ENCODE measurements at regions not wholly inside any gene's neighbourhood (a gene's known extent, or its start where the extent isn't known, plus 50 kb on each side); places are given as distances from the start of the nearest gene placed in this dataset.
"Not testable (repeated sequence)": the region's sequence is repeated elsewhere in the genome, so short reads cannot be mapped to it uniquely, and the experiment has no call there.

DNA sequence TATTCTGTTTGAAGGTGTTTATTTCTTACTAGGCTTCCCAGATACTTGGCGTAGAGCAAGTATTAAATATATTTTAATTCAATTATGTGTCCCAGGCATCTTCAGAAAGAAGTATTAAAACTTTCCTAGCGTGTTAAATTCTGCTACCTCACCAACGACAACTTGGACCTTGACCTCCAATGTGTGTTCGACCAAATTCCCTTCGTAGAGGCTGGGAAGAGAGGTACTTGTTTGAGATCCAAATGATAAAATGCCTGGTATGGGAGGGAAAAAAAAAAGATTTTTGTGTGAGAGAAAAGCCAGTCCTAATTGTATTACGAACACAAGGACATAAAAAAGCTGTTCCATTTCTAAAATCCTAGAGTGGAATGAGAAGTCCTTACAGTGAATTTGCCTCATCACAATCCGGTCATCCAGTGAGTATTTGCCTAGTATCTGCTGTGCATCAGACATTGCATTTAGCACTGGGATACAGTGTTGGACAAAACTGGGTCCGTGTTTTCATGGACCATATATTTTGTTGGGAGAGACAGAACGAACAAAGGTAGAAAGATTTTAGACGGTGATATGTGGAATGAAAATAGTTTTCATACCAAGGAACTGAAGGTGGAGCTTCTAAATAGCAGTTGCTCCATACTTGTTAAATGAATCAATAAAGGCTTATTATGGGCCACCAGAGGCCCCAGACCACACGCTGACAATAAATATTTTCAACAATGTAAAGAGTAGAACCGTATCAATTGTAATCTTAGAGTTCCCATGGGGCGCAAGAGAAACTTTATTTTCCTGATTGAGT is 103.1 kb downstream of the KIF4B start:
- DNase-seq (ENCODE audit: low read depth), result no peak

DNA sequence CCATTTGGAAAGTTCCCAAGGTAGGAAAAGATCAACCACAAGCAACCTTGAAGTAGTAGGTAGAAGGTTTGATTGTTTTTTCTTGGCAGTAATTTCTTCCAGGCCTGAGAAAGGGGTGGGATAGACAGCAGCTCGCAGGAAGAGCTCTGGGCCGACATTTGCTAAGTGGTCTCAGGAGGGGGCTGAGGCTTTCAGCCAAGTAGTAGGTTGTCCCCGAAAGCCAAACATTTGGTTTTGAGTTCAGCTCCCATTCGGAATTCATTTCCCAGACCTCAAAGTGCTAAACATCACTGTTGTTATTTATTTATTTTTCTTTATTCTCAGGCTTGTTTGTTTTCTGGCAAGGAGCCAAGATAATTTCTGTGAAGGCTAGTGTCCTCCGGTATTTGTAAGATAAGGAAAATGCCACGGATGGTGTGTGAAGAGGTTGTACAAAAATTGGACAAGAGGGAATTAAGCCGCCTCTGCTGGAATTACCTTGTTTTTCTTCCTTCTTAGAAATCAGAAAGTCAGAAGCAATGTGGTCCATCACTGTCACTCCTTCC is 112.1 kb downstream of the KIF4B start:
- DNase-seq (ENCODE audit: low read depth), result no peak

DNA sequence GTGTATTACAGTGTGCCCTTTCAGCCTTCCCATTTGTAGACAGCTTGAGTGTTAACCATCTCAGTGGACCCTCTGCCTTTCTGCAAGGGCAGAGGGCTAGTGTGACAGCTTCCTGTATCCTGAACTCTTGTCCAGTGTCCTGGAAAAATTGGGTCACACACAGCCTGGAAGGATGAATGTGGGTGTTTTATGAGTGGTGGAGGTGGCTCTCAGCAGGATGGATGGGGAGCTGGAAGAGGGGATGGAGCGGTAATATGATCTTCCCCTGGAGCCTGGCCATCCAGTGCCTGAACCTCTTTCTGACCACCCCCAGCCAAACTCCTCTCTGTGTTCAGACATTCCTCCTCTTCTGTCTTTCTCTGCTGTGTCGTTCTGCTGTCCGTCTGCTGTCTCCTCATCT is 113.0 kb downstream of the KIF4B start:
- DNase-seq (ENCODE audit: low read depth), result no peak

DNA sequence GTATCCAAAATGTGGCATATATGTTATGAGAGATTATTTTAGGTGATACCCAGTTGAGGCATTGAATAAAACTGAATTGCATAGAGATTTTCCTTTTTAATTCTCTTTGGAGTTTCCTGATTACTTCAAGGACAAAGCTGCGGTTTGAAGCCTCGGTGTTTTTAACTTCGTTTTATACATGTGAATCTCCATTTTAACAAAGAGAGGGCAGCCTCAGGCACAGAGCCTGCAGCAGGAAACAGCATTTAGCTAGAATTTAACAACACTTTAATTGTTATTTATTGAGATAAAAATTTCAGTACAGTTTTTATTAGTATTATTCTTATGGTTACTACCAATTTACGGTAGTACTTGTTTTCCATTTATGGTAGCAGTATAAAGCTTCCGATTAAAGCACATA is 114.0 kb downstream of the KIF4B start:
- no peak for DNase-seq (ENCODE audit: low read depth)

DNA sequence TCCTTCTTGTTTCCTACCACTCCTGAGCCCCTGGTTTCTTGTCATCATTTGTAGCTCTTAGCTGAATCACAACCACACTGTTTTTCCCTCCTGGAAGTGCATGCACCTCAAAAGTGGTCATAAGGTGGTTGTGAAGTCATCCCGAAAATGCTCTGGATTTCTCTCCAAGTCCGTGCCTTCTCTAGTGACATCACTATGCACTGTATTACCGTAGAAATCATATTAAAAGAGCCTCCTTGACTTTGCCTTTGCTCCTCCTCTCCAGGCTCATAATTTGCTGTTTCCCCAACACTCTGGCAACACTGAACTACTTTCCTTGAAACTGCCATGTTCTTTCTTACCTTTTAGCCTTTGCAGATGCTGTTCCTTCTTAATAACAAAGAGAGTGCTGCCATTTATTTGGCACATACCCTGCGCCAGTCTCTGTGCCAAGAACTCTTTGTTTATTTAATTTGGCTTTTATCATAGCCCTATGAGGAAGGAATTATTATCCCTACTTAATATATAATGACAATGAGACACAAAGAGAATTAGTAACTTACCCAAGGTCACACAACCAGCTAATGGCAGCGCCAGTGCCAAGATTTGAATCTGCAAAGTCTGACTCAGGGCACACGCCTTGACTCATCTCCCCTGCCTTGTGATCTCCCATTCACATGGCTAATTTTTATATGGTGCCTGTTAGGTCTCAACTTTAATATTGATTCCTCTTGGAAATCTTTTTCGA is 115.4 kb downstream of the KIF4B start:
- DNase-seq (ENCODE audit: low read depth), result no peak

DNA sequence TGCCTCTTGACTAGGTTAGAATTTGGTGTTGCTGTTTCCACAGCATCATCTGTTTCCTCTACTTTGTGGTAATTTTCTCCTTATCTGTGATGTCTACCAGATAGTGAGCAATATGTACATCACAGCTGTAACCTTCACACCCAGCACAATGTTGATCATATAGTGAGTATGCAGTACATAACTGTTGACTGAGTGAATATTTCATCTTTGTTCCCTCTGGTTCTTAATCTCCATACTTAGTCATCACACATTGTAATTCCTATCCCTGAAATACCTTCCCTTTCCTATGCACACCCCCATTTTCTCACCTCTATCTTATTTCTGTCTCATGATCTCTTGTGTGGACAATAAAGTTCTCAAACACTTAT is 115.9 kb downstream of the KIF4B start:
- DNase-seq (ENCODE audit: low read depth), result no peak

DNA sequence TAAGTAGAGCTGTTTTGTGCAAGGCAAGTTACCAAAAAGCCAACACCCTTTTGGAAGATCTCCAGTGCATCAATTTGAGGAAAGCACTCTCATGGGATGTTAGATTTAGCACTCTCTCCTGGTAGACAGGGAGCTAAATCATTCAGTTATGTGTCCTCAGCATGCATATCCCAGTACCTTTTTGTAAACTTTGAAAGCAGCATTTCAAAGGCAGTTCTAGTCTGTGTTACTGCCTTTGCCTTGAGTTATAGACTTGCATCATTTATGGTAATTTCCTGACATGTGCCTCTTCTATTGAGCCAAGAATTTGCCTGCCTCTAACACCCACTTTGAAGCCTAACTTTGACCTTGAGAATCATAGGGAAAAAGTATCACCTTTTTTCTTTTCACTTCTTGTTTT is 120.6 kb downstream of the KIF4B start:
- DNase-seq (ENCODE audit: low read depth), result no peak

DNA sequence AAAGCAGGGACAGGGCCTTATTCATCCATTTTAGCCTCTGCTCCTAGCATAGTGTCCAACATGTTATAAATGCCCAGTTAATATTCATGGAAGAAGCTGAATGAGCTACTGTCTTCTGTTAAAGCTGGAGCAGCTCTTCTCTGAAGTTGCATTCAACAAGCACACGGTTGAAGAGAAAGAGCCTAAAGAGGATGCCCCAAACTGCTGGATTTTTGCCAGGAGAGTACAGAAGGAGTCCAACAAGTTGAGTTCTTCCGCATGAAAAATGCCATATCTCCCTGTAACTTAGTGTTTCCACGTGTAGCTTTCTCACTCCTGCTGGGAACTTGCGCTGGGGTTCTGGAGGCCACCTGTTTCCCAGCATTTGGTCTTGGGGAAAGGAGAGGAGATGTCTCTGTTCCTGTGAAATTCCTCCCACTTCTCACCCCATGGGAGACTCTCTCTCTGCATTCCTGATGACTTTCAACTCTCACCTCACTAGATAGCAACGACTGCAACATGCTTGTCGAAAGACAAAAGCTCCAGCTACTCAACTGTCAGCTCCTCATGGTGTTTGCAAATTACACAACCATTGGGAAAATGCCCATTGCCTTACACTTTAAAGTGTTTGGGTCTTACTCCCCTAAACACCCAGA is 122.8 kb downstream of the KIF4B start:
- no peak for DNase-seq (ENCODE audit: low read depth)

DNA sequence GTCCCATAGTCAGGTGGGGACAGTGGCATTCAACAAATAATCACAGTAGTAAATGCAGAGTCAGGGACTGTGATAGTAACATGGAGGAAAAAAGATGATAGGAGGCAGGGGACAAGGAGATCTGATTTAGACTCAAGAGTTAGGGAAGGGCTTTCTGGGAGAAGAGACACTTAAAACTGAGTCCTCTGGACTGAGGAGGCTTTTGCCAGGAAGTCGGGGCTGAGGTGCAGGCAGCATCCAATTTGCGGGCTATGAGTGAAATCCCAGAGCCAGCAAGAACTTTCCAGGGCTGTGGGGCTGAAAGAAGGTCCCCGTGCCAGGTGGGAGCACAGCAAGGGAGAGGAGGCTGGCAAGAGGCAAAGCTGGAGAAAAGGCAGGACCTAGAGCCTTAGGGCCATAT is 124.1 kb downstream of the KIF4B start:
- DNase-seq (ENCODE audit: low read depth), result no peak

DNA sequence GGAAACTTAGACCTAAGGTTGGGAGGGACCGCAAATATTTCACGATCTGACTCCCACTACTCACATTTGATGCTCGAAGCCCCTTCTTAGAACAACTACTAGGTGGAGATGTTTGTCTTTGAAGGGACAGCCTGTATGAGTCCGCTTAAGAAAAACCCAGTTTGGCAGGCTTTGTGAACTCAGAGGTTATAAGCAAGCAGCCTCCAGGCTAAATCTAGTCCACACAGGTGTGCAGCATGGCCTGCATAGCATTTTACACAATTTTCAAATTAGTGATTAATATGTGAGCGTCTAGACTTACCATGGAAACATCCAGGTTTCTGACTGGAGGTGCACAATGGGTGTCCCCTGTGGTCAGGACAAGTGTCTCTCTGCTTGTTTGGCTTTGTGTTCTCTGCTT is 127.1 kb downstream of the KIF4B start:
- no peak for DNase-seq (ENCODE audit: low read depth)

DNA sequence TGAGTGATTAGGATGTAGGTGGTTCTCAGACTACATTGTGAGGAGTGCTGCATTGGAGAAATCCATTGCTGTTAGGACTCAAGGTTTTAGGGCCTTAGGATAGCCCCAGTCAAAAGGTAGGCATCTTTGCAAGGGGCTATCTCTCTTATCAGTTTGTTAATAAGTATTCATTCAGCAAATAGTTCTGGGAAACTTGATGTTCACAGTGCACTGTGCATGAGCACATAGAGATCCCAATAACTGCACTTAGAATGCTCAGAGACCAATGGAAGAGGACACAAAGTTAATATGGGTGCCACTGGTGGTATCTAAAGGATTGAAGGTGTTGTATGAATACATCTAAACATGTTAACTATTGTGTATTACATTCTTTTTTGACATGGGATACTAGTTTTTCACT is 131.4 kb downstream of the KIF4B start:
- no peak for DNase-seq (ENCODE audit: low read depth)

DNA sequence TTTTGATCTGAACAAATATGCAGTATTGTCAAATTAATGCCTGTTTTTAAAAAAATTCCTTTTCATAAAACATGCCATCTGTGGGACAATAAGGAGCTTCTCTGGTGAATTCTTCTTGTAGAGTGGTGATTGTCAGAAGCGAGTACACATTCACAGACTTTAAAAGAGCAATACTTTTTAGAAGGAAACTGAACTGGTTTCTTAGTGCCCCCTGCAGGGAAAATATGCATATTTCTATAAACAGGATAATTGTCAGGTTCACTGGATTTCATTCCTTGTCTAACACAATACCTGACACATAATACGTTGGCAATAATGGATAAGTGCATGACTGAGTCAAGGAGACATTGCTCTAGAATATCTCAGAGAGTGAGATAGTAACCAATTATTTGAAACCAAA is 133.7 kb downstream of the KIF4B start:
- DNase-seq (ENCODE audit: low read depth), result no peak

DNA sequence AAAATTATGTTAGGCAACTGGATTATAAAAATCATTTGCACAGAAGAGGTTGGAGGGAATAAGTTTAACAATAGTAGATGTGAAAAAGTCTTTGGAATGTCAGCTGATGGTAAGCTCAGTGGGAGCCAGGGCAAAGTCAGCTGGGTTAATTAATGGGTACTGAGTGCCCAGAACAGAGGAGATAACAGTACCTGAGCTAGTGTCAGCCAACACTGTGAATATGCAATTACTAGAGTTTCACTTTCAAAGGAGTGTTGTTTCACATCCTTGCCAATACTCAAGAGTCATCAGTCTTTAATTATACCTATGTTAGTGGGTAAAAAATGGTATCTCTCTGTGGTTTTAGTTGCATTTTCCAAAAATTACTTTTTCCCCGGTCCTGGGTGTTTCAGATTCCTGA is 135.1 kb downstream of the KIF4B start:
- no peak for DNase-seq (ENCODE audit: low read depth)

DNA sequence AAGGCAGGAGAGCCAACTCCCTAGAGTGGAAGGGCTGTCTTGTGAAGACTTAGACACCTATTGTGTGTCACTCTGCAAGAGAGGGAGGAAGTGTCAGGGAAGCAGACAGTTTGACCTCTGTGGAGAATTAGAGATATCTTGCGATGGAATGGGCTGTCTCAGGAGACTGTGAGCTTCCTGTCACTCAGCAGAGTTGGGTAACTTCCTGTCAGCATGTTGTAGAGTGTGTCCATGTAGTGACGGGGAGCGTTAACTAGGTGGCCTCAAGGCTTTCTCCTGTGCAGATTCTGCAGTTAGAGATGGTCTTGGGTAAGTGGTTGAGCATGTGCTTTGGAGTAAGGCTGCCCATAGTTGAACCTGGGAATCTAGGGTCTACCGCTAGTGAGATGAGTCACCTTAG is 136.5 kb downstream of the KIF4B start:
- no peak for DNase-seq (ENCODE audit: low read depth)

DNA sequence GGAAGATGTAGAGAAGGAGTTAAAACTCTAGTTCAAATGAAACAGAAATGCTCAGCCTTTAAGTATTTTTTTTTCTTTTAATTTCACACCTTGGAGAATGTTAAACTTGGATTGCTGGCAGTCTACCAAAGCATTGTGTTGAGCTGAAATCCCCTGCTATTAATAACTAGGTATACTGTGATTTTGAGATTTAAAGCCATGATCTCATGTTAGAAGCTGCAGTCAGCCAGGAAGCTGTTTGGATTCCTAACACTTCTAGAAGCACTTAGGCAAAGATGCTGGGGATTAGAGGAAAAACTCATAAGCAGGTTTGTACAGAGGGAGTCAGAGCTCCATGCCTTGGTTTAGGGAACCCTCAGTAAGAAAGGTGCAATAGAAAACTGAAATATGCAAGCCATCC is 141.4 kb downstream of the KIF4B start:
- no peak for DNase-seq (ENCODE audit: low read depth)

DNA sequence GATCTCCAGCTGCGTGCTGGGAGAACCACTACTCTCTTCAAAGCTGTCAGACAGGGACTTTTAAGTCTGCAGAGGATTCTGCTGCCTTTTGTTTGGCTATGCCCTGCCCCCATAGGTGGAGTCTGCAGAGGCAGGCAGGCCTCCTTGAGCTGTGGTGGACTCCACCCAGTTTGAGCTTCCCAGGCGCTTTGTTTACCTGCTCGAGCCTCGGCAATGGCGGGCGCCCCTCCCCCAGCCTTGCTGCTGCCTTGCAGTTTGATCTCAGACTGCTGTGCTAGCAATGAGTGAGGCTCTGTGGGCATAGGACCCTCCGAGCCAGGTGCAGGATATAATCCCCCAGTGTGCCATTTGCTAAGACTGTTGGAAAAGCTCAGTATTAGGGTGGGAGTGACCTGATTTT is 149.5 kb downstream of the KIF4B start:
- not testable (repeated sequence) for DNase-seq (ENCODE audit: low read depth)

DNA sequence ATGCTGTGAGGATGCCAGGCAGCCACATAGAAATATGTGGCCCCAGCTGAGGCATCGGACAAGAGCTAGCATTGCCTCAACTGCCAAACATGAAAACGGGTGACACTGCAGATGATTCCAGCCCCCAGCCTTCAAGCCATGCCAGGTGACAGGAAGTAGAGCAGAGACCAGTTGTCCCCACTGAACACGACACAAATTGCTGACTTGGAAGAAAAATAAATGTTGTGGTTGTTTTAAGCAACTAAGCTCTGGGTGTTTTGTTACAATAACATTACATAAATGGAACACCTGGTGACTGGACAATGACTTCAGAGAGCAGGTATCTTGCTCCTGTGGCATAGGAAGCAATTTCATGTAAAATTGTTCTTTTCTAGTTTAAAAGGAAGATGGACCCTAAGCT is 154.2 kb downstream of the KIF4B start:
- DNase-seq (ENCODE audit: low read depth), result no peak

DNA sequence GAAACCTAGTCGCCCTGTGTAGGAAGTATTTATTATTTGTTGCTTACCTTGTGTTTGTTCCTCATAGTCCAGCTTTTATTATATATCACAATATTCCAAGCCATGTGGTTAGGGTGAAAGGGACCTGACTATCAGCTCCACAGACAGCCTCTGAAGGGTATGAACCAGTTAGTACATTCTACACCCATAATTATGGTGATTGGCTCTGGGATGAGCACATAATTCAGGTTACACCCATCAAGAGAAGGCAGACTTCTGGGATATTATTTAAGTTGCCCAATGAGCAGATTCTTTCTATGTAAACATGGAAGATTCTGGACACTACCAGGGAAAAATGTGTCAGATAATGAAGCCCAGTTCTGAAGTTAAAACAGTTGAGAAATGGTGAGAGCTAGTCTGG is 168.0 kb downstream of the KIF4B start:
- no peak for DNase-seq (ENCODE audit: low read depth)

DNA sequence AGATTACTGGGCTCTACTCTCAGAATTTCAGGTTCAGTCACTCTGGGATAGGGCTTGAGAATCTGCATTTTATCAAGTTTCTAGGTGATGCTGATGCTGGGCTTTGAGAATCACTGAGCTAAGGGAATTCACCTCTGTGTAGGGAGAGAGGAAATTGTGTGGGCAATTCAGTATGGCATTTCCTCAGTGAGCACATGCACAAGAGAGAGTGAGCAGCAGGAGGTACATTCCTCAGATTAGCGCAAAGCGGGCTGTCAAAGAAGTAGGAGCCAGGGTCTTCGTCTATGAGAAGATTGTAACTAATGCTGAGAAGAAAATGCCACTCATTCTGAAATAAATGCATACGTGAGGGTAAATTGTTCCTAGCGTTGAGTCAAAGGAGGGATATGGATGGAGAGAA is 175.9 kb downstream of the KIF4B start:
- DNase-seq (ENCODE audit: low read depth), result no peak

DNA sequence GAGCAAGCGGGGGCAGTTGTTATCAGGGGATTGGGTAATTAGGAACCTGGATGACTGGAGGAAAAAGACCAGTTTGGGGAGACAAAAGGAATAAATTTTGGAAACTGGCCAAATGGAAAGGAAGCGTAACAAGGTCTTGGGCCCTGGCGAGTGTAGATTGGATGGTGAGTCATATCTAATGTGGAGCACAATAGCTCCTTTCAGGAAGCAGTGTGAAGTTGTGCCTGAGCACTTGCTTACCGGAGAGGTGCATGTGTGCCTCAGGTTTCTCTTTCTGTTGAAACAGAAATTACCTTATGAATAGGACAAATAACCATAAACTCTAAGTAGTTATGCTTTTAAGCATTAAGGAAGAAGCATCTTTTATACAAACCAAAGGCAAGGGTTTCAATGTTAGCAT is 176.4 kb downstream of the KIF4B start:
- DNase-seq (ENCODE audit: low read depth), result no peak

DNA sequence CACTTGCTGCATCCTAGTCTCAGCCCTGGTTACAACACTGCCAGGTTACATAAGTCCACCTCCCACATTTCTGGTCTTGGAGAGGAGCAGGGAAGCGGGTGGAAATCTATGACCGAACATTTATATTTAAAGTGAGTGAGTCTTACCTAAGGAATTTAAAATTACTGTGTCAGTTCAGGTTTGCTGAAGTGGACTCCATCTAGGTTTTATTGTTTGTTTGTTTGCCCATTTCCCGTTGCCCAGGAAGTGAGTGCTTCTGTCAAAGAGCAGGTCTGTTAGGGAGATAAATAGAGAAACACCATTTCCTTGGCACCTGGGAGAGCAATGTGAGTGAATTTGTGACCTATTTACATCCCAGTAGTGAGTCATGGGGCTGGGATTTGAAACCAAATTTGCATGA is 179.5 kb downstream of the KIF4B start:
- DNase-seq (ENCODE audit: low read depth), result no peak

DNA sequence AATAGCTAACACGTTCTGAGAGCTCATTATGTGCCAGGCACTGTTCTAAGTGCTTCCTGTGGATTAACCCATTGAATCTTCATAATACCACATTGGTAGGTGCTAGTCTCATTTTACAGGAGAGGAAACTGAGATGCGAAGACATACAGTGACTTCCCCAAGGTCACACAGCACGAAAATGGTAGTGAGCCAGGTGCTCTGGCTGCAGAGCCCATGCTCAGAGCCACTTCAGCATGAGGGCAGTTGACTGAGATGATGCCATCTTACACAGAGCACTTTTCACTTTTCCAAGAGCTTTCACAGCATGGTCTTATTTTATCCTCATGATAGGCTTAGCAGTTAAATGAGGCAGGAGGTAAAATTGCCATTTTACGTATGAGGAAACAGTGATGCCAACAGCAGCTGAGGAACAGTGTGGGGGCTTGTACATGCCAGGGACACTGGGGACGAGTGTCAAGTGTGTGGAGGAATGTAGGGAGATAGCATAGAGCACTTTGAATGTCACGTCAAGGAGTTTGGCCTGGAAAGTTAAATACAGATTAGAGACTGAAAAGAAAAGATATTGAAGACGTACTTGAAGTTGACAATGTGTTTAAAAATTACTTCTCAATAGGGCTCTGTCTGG is 180.0 kb downstream of the KIF4B start:
- DNase-seq (ENCODE audit: low read depth), result no peak
